Keratinocyte (primary cell): ENCODE measurements at regions not wholly inside any gene's neighbourhood (a gene's known extent, or its start where the extent isn't known, plus 50 kb on each side); places are given as distances from the start of the nearest gene placed in this dataset.

ENCODE experiments used
- DNase-seq: peaks from one replicate; pipeline ENCODE4 v3.0.0-alpha.2; 2011; ENCODE audit warnings: low read depth, missing footprints, low spot score
- FAIRE-seq: peaks from 2 replicates; lab custom pipeline; 2011; peaks lifted over from hg19 to GRCh38; lab: Jason Lieb, UNC
- H2AFZ ChIP-seq: 2 replicates; pipeline ENCODE4 v1.6.0; 2012; ENCODE audit warnings: low read length, control low read depth, inconsistent platforms; ENCODE audit not compliant: control insufficient read depth
- H3K27ac ChIP-seq: 2 replicates; pipeline ENCODE4 v1.5.1; 2011; ENCODE audit warnings: low read length; ENCODE audit not compliant: control insufficient read depth, insufficient read depth
- H3K27me3 ChIP-seq: 3 replicates; pipeline ENCODE4 v1.6.0; 2011; ENCODE audit warnings: low read length; ENCODE audit not compliant: control insufficient read depth, insufficient read depth; ENCODE audit errors: extremely low read depth
- H3K36me3 ChIP-seq, 2 experiments: 2 replicates in 1 of 2; 3 replicates in 1 of 2; pipeline ENCODE4 v1.5.1; 2011; ENCODE audit warnings: low read length in 2 of 2, mild to moderate bottlenecking in 1 of 2; ENCODE audit not compliant: control insufficient read depth in 2 of 2, insufficient read depth in 2 of 2; ENCODE audit errors: extremely low read depth in 1 of 2
- H3K4me1 ChIP-seq: 3 replicates; pipeline ENCODE4 v1.5.1; 2011; ENCODE audit warnings: low read length; ENCODE audit not compliant: control insufficient read depth, insufficient read depth; ENCODE audit errors: extremely low read depth
- H3K4me2 ChIP-seq: 3 replicates; pipeline ENCODE4 v1.6.0; 2011; ENCODE audit warnings: low read depth, low read length; ENCODE audit not compliant: control insufficient read depth, insufficient read depth; ENCODE audit errors: extremely low read depth
- H3K4me3 ChIP-seq, 3 experiments: fragments of 200-600 bp in 1 of 3; sonication (generic) in 1 of 3; 2 replicates in 2 of 3; 3 replicates in 1 of 3; pipeline ENCODE4 v1.5.1; 2011 to 2016; ENCODE audit warnings: low read length in 3 of 3, mild to moderate bottlenecking in 3 of 3, control low read depth in 2 of 3, inconsistent platforms in 1 of 3, low read depth in 1 of 3, mixed read lengths in 1 of 3, mixed run types in 1 of 3, moderate library complexity in 1 of 3; ENCODE audit not compliant: control insufficient read depth in 2 of 3, insufficient read depth in 2 of 3; ENCODE audit errors: extremely low read depth in 1 of 3
- H3K79me2 ChIP-seq: 2 replicates; pipeline ENCODE4 v1.6.0; 2012; ENCODE audit warnings: low read length; ENCODE audit not compliant: control insufficient read depth, insufficient read depth
- H3K9ac ChIP-seq: 3 replicates; pipeline ENCODE4 v1.6.0; 2011; ENCODE audit warnings: low read length; ENCODE audit not compliant: control insufficient read depth, insufficient read depth; ENCODE audit errors: extremely low read depth
- H3K9me1 ChIP-seq: 3 replicates; pipeline ENCODE4 v1.6.0; 2011; ENCODE audit warnings: low read length; ENCODE audit not compliant: control insufficient read depth, insufficient read depth; ENCODE audit errors: extremely low read depth
- H3K9me3 ChIP-seq: 2 replicates; pipeline ENCODE4 v1.5.1; 2012; ENCODE audit warnings: low read depth, low read length; ENCODE audit not compliant: control insufficient read depth
- H4K20me1 ChIP-seq: 3 replicates; pipeline ENCODE4 v1.6.0; 2011; ENCODE audit warnings: low read length; ENCODE audit not compliant: control insufficient read depth, insufficient read depth; ENCODE audit errors: extremely low read depth
- EZH2 ChIP-seq: IDR thresholded peaks from one replicate; pipeline ENCODE4 v1.6.1; 2012; ENCODE audit warnings: inconsistent platforms, mild to moderate bottlenecking, low read length, moderate library complexity
- dilution Hi-C: fragments of 300-500 bp; cut with MboI; formaldehyde crosslinking; loops from one replicate; pipeline ENCODE4 v1.7.0; 2020; ENCODE audit warnings: low sequenced_read_pairs; ENCODE audit not compliant: extremely low pct_ligation_motif_present
- TF ChIP-seq, protein P1 (sequence below), 3 experiments: IDR thresholded peaks in 1 of 3; conservative IDR thresholded peaks in 1 of 3; optimal IDR thresholded peaks in 1 of 3; 2 replicates in 2 of 3; 3 replicates in 1 of 3; pipeline versions ENCODE3 to v1.5.1; 2011; ENCODE audit warnings: low read length in 3 of 3, mild to moderate bottlenecking in 3 of 3, moderate library complexity in 2 of 3, control low read depth in 1 of 3, inconsistent platforms in 1 of 3; ENCODE audit not compliant: insufficient read depth in 2 of 3; ENCODE audit errors: extremely low read depth in 1 of 3

GRCh38 chr1:239262538-239262937, 123.8 kb upstream of the CHRM3 start:
- Histone ChIP-seq H3K4me2 (no peak overlapping the region), H3K9me1 (no peaks in the 10 kb centered on the region), H4K20me1 (no peaks in the 10 kb centered on the region), H3K27me3 (no peaks in the 10 kb centered on the region), H3K36me3 (no peaks in the 10 kb centered on the region), H3K9ac (no peak overlapping the region), H3K9me3 (no peaks in the 10 kb centered on the region), H3K4me1 (no peaks in the 10 kb centered on the region), H2AFZ (no peak overlapping the region), H3K79me2 (no peaks in the 10 kb centered on the region), H3K4me3 (no peak overlapping the region), H3K27ac (no peak overlapping the region)
- FAIRE-seq (no peak), DNase-seq (no peak)
- dilution Hi-C loops = no loop called here
- TF ChIP-seq, protein P1, sequence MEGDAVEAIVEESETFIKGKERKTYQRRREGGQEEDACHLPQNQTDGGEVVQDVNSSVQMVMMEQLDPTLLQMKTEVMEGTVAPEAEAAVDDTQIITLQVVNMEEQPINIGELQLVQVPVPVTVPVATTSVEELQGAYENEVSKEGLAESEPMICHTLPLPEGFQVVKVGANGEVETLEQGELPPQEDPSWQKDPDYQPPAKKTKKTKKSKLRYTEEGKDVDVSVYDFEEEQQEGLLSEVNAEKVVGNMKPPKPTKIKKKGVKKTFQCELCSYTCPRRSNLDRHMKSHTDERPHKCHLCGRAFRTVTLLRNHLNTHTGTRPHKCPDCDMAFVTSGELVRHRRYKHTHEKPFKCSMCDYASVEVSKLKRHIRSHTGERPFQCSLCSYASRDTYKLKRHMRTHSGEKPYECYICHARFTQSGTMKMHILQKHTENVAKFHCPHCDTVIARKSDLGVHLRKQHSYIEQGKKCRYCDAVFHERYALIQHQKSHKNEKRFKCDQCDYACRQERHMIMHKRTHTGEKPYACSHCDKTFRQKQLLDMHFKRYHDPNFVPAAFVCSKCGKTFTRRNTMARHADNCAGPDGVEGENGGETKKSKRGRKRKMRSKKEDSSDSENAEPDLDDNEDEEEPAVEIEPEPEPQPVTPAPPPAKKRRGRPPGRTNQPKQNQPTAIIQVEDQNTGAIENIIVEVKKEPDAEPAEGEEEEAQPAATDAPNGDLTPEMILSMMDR (optimal IDR thresholded peaks at IDR 0.05 in 1 of 3, IDR thresholded peaks at IDR 0.05 in 1 of 3, conservative IDR thresholded peaks at IDR 0.05 in 1 of 3; ENCODE audit: extremely low read depth in 1 of 3, insufficient read depth in 2 of 3, low read length in 3 of 3) = no peak
- no peak for TF ChIP-seq EZH2

DNA sequence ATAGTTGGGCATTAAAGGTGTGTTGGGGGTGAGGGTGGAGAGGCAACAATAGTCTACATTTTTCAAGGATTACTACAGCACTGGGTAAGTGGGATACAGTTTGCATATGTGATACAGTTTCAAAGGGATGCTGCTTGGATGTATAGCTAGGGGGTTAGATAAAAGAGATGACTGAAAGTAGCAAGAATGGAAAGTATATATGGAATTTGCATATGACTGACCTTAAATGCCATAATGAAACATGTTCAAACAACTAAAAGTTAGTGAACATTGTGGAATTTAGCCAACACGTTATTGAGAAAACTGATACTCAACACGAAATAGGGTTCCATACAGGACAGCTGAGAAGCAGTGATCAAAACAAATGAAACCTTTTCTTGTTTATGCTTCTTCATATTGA, 124.8 kb upstream of the CHRM3 start:
- no peak overlapping the region for H2AFZ ChIP-seq
- H3K9ac ChIP-seq = no peak overlapping the region
- no peaks in the 10 kb centered on the region for H3K9me1 ChIP-seq
- FAIRE-seq = no peak
- no peaks in the 10 kb centered on the region for H3K4me1 ChIP-seq
- dilution Hi-C loops = no loop called here
- H3K79me2 ChIP-seq = no peaks in the 10 kb centered on the region
- H3K36me3 ChIP-seq = no peaks in the 10 kb centered on the region
- H3K27me3 ChIP-seq = no peaks in the 10 kb centered on the region
- no peak overlapping the region for H3K27ac ChIP-seq
- H3K4me3 ChIP-seq = no peak overlapping the region
- H3K9me3 ChIP-seq = no peaks in the 10 kb centered on the region
- DNase-seq = no peak
- H4K20me1 ChIP-seq = no peaks in the 10 kb centered on the region
- no peak overlapping the region for H3K4me2 ChIP-seq
- TF ChIP-seq, protein P1 (optimal IDR thresholded peaks at IDR 0.05 in 1 of 3, IDR thresholded peaks at IDR 0.05 in 1 of 3, conservative IDR thresholded peaks at IDR 0.05 in 1 of 3; ENCODE audit: extremely low read depth in 1 of 3, insufficient read depth in 2 of 3, low read length in 3 of 3) = no peak
- no peak for TF ChIP-seq EZH2
